ENCODE measurements at regions not wholly inside any gene's neighbourhood (a gene's known extent, or its start where the extent isn't known, plus 50 kb on each side); places are given as distances from the start of the nearest gene placed in this dataset.
A peak's percentile ranks its signal among the peaks of the same experiment; 100 is the strongest.

DNA sequence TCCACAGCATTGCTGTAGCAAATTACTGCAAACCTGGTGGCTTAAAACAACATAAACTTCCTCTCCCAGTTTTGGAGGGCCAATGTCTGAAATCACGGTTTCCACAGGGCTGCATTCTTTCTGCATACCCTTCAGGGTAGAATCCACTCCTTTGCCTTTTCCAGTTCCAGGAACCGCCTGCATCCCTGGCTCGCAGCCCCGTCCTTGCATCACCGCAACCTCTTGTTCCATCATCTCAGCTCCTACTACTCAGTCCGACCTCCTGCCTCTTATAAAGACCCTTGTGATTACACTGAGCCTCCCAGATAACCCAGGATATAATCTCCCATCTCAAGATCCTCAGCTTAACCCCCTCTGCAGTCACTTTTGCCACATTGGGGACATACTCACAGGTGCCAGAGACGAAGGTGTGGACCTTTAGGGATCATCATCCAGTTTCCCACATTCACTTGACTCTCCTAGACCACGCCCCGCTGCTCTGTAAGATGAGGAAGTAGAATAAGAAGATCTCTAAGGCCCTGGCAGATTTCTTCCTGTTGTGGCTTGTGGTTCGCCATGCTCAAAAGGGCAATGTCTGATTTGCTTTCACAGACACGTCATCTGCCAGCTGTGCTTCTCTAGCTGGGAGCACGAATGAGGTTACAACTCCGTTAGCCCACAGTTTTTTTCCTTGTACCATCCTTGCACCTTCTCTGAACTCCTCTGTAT, 103.6 kb upstream of the AGAP1 start:
- no peaks in the 10 kb centered on the region for H3K36me3 Mint-ChIP-seq (ENCODE audit: low read depth)
- H3K9me3 Mint-ChIP-seq, result no peaks in the 10 kb centered on the region
- H3K27ac Mint-ChIP-seq, result peak overlapping the region; percentile 34
- ATAC-seq (replicated peaks), result peak; percentile 96
- H3K4me3 Mint-ChIP-seq, result peak overlapping the region; percentile 52
- peaks cover 12% of the 10 kb centered on the region for H3K4me1 Mint-ChIP-seq
- H3K27me3 Mint-ChIP-seq, result peaks cover 6% of the 10 kb centered on the region

DNA sequence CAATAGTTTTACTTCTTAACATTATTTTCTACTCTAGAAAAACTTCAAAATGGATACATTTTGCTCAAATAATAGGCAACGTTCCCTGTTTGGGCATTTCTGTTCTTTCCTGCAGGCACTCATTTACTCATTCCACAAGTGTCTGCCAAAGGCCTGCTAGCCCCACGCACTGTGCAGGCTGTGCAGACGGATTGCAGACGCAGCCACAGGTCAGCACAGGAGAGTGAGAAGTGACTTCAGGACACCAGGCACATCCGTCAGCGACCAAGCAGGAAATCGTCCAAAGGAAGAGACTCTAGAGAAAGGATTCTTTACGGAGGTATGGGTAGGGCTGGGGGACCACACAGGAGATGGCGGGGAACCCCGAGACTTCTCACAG, 103.0 kb upstream of the AGAP1 start:
- ATAC-seq (replicated peaks), result peak; percentile 52
- Mint-ChIP-seq H3K36me3 (ENCODE audit: low read depth) (no peaks in the 10 kb centered on the region), H3K4me1 (peaks cover 12% of the 10 kb centered on the region), H3K27me3 (peaks cover 8% of the 10 kb centered on the region), H3K4me3 (peak overlapping the region; percentile 52), H3K9me3 (no peaks in the 10 kb centered on the region), H3K27ac (peak overlapping the region; percentile 22)

DNA sequence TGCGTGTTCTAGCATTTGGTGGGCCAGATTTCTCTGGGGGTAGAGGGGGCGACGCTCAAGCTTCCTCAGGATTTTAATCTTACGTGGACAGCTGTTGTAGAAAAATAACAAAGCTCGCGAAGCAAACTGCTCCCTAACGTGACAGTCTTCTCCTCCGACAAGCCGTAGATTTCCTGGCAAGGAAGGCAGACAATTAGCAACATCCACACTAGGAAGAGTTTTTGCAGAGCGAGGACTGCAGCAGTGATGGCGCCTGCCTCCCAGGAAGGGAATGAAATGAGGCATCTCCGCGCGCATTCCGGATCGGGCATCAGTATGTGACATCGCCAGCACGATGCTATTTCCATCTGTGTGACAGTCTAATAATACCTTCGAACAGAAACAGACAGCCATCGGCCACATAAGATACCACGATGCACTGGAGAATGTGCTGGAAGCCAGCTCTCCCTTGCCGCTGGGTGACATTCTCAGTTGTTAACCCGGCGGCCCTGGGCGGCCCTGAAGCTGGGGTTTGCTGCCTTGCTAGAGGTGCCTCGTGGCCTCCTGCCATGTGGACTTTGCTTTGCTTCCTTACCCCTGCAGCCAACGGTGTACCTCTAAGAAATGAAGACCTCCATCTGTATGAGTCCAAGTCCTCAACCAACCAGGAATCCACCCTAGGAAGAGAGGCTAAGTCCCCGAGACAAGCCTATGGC, 101.8 kb upstream of the AGAP1 start:
- Mint-ChIP-seq H3K4me1 (peaks cover 12% of the 10 kb centered on the region), H3K27me3 (peaks cover 10% of the 10 kb centered on the region), H3K9me3 (no peaks in the 10 kb centered on the region), H3K36me3 (ENCODE audit: low read depth) (no peaks in the 10 kb centered on the region), H3K4me3 (no peak overlapping the region), H3K27ac (no peak overlapping the region)
- ATAC-seq (replicated peaks), result no peak

DNA sequence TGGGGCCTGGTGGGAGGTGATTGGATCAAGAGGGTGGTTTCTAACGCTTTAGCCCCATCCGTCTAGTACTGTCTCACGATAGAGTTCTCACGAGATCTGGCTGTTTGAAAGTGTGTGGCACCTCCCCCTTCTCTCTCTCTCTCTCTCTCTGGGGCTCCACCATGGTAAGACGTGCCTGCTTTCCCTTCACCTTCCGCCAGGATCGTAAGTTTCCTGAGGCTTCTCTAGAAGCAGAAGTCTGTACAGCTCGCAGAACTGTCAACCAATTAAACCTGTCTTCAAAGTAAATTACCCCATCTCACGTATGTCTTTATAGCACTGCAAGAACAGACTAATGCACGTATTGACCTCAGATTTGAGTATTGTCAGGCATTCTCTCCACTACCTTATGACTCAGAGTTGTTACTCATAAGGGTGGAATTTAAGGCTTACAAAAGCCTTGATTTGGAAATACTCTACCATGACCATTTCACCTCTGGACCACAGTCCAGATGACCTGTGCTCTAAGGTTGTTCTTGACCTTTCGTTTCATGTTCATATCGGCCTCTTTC, 99.5 kb upstream of the AGAP1 start:
- H3K9me3 Mint-ChIP-seq, result no peaks in the 10 kb centered on the region
- H3K27ac Mint-ChIP-seq, result no peak overlapping the region
- no peak overlapping the region for H3K4me3 Mint-ChIP-seq
- ATAC-seq (replicated peaks), result no peak
- peaks cover 12% of the 10 kb centered on the region for H3K4me1 Mint-ChIP-seq
- peaks cover 19% of the 10 kb centered on the region for H3K27me3 Mint-ChIP-seq
- H3K36me3 Mint-ChIP-seq (ENCODE audit: low read depth), result no peaks in the 10 kb centered on the region

DNA sequence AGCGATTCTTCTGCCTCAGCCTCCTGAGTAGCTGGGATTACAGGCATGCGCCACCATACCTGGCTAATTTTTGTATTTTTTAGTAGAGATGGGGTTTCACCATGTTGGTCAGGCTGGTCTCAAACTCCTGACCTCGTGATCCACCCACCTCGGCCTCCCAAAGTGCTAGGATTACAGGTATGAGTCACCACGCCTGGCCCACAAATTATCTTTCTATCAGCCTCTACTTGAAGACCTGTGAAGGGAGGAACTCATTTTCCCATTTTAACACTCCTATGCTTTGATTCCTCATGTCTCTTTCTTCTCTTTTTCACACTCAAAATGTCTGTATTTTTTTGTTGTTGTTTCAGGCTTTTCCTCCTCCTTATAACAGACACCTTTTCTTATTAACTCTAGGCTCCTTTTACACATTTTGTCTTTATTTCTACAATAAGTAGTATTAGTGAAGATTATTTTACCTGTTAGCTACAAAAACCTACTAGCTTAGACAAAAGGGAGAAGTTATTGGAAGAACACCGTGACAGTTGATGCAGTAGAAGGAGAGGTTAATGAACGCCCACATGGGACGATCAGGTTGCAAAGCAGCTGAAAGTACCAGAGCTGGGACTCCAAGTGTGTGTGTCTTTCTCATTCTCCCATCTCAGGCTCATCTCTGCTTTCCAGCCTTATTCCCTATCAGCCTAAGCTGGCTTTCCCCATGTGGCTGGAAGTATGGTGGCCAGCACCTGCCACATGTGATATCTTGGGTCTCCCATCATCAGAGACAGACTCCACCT, 97.6 kb upstream of the AGAP1 start:
- H3K27me3 Mint-ChIP-seq, result peaks cover 21% of the 10 kb centered on the region
- H3K27ac Mint-ChIP-seq, result no peak overlapping the region
- H3K4me3 Mint-ChIP-seq, result no peak overlapping the region
- no peaks in the 10 kb centered on the region for H3K9me3 Mint-ChIP-seq
- no peaks in the 10 kb centered on the region for H3K36me3 Mint-ChIP-seq (ENCODE audit: low read depth)
- H3K4me1 Mint-ChIP-seq, result no peaks in the 10 kb centered on the region
- no peak for ATAC-seq (replicated peaks)

DNA sequence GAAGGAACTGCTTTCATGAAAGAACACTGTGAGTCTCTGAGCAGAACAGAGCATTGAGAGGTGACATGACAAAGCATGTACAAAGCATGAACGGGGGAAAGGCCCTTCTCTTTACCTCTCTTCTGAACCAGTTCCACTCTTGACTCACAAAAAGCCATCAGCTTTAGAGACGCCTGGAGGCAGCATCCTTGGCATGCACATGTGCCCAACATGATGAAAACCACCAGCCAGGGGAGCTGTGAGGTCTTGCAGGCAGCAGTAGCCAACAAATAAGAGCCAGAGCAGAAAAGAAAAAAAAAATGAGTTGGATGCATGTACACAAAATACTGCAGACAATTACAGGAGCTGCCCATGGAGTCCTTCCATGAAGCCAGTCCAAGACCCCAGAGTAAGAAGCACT, 95.5 kb upstream of the AGAP1 start:
- Mint-ChIP-seq H3K9me3 (no peaks in the 10 kb centered on the region), H3K4me3 (no peak overlapping the region), H3K4me1 (no peaks in the 10 kb centered on the region), H3K27ac (no peak overlapping the region), H3K36me3 (ENCODE audit: low read depth) (no peaks in the 10 kb centered on the region), H3K27me3 (peaks cover 27% of the 10 kb centered on the region)
- ATAC-seq (replicated peaks), result no peak

DNA sequence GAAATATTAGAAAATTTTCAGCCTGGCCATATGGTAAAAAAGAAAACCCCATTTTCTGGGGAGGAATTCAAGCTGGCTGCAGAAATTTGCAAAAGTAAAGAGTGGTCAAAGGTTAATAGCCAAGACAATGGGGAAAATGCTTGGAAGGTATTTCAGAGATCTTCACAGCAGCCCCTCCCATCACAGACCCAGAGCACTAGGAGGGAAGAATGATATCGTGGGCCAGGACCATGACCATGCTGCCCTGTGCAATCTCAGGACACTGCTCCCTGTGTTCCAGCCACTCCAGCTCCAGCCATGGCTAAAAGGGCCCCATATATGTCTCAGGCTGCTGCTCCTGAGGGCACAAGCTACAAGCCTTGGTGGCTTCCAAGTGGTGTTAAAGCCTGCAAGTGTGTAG, 93.9 kb upstream of the AGAP1 start:
- ATAC-seq (replicated peaks), result no peak
- Mint-ChIP-seq H3K27ac (no peak overlapping the region), H3K36me3 (ENCODE audit: low read depth) (no peaks in the 10 kb centered on the region), H3K27me3 (peaks cover 24% of the 10 kb centered on the region), H3K4me3 (no peak overlapping the region), H3K4me1 (no peaks in the 10 kb centered on the region), H3K9me3 (no peaks in the 10 kb centered on the region)

DNA sequence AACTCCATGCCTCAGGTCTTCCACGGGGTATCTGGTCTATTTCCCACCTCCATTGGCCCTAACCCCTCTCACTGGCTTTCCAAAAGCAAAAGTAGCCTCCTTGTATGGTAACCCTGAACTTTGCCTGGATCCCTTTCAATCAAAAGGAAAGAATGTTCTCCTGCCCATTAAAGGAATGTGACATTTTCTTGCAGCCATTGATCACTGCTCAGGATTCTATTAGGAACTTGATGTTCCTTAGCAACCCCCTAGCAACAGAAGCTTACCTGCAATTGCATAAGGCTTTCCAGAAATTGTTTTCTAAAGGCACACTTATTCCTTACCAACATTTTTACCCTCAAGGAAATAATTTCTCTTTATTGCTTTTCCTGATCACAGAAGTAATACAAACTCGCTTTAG, 91.4 kb upstream of the AGAP1 start:
- Mint-ChIP-seq H3K27ac (no peak overlapping the region), H3K4me3 (no peak overlapping the region), H3K27me3 (peaks cover 20% of the 10 kb centered on the region), H3K4me1 (no peaks in the 10 kb centered on the region), H3K36me3 (ENCODE audit: low read depth) (no peaks in the 10 kb centered on the region), H3K9me3 (no peaks in the 10 kb centered on the region)
- ATAC-seq (replicated peaks), result no peak

DNA sequence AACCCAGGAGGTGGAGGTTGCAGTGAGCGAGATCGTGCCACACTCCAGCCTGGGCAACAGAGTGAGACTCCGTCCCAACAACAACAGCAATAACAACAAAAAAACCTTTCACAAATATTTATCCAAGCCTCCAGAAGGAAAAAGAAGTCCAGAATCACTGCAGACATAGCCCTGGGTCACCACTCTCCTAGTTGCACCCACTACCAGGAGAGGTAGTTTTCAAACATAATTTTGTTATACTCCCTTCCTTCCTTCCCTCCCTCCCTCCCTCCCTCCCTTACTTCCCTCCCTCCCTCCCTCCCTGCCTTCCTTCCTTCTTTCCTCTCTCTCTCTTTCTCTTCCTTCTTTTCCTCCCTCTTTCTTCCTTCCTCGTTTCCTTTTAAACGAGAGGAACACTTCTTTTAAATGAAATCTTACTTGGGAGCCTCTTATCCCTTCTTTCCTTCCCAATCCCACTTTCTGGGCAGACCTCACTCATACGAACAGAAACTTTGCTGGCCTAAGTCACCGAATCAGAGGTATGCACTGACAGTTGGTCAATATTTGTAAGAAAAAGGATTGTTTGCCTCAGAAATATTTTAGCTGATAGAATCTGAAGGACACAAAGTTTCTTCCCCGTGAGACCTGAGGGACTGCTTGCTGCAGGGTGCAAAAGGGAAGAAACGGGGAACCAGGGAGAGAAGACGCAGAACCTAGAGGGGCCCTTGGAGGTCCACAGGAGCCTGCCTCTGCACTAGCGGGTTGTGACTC, 88.1 kb upstream of the AGAP1 start:
- H3K27ac Mint-ChIP-seq, result no peak overlapping the region
- H3K27me3 Mint-ChIP-seq, result peaks cover 16% of the 10 kb centered on the region
- no peak overlapping the region for H3K4me3 Mint-ChIP-seq
- H3K36me3 Mint-ChIP-seq (ENCODE audit: low read depth), result no peaks in the 10 kb centered on the region
- no peak for ATAC-seq (replicated peaks)
- H3K4me1 Mint-ChIP-seq, result no peaks in the 10 kb centered on the region
- H3K9me3 Mint-ChIP-seq, result no peaks in the 10 kb centered on the region

DNA sequence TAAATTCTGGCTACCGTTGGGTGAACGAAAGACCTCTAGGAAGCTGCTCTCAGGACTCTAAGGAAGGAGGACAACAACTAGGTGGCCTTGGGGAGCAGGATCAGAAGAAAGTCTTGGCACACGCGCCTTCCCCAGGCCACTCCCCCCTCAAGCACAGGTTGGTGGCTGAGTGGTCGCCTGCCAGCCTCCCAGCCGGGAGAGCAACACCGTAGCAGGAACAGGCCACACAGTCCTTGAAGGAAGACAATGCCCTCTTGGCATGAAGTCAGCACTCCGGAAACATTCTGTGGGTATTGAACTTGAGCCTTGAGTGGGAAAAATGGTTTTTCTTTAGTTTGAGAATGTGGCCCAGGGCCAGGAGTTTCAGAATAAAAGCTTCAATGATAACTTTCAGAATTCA, 87.4 kb upstream of the AGAP1 start:
- Mint-ChIP-seq H3K36me3 (ENCODE audit: low read depth) (no peaks in the 10 kb centered on the region), H3K4me3 (no peak overlapping the region), H3K27me3 (peaks cover 18% of the 10 kb centered on the region), H3K27ac (no peak overlapping the region), H3K4me1 (no peaks in the 10 kb centered on the region), H3K9me3 (no peaks in the 10 kb centered on the region)
- no peak for ATAC-seq (replicated peaks)

DNA sequence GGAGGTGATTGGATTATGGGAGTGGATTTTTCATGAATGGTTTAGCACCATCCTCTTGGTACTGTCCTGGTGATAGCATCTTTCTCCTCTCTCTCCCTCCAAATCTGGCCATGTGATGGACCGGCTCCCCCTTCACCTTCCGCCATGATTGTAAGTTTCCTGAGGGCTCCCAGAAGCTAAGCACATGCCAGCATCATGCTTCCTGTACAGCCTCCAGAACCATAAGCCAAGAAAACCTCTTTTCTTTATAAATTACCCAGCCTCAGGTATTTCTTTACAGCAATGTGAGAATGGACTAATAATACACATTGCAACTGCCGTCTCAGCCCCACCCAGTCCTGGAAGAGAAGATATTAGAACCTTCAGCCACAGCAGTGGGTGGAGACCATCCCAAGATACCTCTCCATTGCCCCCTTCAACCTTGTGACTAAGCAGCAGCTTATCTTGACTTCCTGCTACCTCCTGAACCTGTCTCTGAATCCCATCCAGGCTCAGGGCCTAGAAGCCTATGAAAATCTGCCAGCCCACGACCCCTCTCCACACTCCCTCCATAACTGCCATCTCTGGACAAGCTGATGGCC, 81.8 kb upstream of the AGAP1 start:
- H3K9me3 Mint-ChIP-seq, result no peaks in the 10 kb centered on the region
- H3K4me1 Mint-ChIP-seq, result no peaks in the 10 kb centered on the region
- peaks cover 17% of the 10 kb centered on the region for H3K27me3 Mint-ChIP-seq
- no peak overlapping the region for H3K27ac Mint-ChIP-seq
- no peak for ATAC-seq (replicated peaks)
- H3K4me3 Mint-ChIP-seq, result no peak overlapping the region
- H3K36me3 Mint-ChIP-seq (ENCODE audit: low read depth), result no peaks in the 10 kb centered on the region

DNA sequence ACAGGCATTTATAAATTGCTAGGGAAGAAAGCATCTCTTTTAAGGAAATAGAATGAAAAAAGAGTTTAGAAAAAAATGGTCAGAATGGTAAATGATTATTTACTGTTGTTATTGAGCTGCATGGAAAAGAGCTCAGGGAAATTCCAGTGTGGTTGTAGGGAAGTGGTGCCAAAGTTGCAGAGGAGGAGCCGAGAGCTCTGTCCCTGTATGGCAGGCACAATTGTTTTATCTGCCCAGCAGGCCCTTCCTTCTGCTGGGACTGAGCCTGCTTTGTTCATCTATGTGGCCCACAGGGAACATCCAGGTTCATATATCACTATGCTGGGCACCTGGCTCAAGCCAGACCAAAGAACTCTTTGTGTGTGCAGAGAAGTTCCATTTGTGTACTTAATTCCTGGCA, 80.8 kb upstream of the AGAP1 start:
- H3K4me3 Mint-ChIP-seq, result no peak overlapping the region
- no peaks in the 10 kb centered on the region for H3K36me3 Mint-ChIP-seq (ENCODE audit: low read depth)
- no peaks in the 10 kb centered on the region for H3K9me3 Mint-ChIP-seq
- no peaks in the 10 kb centered on the region for H3K4me1 Mint-ChIP-seq
- no peak for ATAC-seq (replicated peaks)
- H3K27me3 Mint-ChIP-seq, result peaks cover 26% of the 10 kb centered on the region
- H3K27ac Mint-ChIP-seq, result no peak overlapping the region

DNA sequence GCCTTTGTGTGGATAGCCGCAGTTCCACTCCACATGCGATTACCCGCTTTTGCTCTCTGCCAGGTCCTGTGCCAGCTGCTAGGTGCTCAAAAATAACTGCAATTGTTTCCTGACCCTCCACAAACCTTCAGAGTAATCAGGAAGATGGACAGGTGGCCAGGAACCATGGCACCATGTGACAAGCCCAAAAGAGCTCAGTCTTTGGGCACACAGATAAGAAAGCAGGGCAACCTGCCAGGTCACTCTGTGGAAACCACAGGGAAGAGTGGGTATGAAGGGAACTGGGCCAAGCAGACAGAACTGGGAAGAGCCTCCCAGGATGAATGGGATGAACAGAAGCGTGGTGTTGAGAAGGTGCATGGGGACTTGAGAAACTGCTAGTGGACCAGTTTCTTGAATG, 79.4 kb upstream of the AGAP1 start:
- Mint-ChIP-seq H3K27me3 (peaks cover 26% of the 10 kb centered on the region), H3K9me3 (no peaks in the 10 kb centered on the region), H3K36me3 (ENCODE audit: low read depth) (no peaks in the 10 kb centered on the region), H3K4me3 (no peak overlapping the region), H3K4me1 (no peaks in the 10 kb centered on the region), H3K27ac (no peak overlapping the region)
- no peak for ATAC-seq (replicated peaks)
